GM12878 (cell line): ENCODE measurements at regions not wholly inside any gene's neighbourhood (a gene's known extent, or its start where the extent isn't known, plus 50 kb on each side); places are given as distances from the start of the nearest gene placed in this dataset.

ENCODE experiments used
- ESRRA ChIP-seq: IDR thresholded peaks from 2 replicates; pipeline ENCODE4 v1.6.1; 2012; ENCODE audit warnings: mild to moderate bottlenecking, low read length, improper control_type of control experiment
- NRF1 ChIP-seq: conservative IDR thresholded peaks from 2 replicates; pipeline ENCODE4 v1.6.1; 2011; ENCODE audit warnings: mild to moderate bottlenecking, low read depth, low read length, improper control_type of control experiment
- PRDM15 ChIP-seq: fragments of 450-650 bp; formaldehyde crosslinking; IDR thresholded peaks from 2 replicates; pipeline ENCODE4 v1.4.0; 2020; ENCODE audit warnings: mild to moderate bottlenecking, moderate library complexity
- SIN3A ChIP-seq: IDR thresholded peaks from 2 replicates; pipeline ENCODE4 v1.6.1; 2012; ENCODE audit warnings: low read depth, low read length, improper control_type of control experiment
- SMC3 ChIP-seq: IDR thresholded peaks from 2 replicates; pipeline ENCODE4 v1.6.1; 2011; ENCODE audit warnings: low read length, improper control_type of control experiment, borderline replicate concordance
- TF ChIP-seq, protein P1 (sequence below): fragments of 450-650 bp; IDR thresholded peaks from 2 replicates; pipeline ENCODE4 v1.6.1; 2017; ENCODE audit warnings: mild to moderate bottlenecking, low read depth, inconsistent platforms; ENCODE audit not compliant: poor library complexity, severe bottlenecking
- TF ChIP-seq, protein P2 (sequence below): IDR thresholded peaks from 2 replicates; pipeline ENCODE4 v1.6.1; 2011; ENCODE audit warnings: low read depth, mild to moderate bottlenecking, low read length, moderate library complexity, borderline replicate concordance; ENCODE audit errors: extremely low read depth
- TF ChIP-seq, protein P3 (sequence below): fragments of 450-650 bp; formaldehyde crosslinking; IDR thresholded peaks from 2 replicates; pipeline ENCODE4 v1.4.0; 2022; ENCODE audit warnings: mild to moderate bottlenecking, moderate library complexity
- TF ChIP-seq, protein P4 (sequence below): IDR thresholded peaks from 2 replicates; pipeline ENCODE4 v1.6.1; 2012; ENCODE audit warnings: low read depth, low read length, improper control_type of control experiment
- TF ChIP-seq, protein P5 (sequence below), 3 experiments: IDR thresholded peaks in 2 of 3; conservative IDR thresholded peaks in 1 of 3; 2 replicates each; pipeline ENCODE4 v1.5.1; 2011; ENCODE audit warnings: low read depth in 3 of 3, low read length in 3 of 3, mild to moderate bottlenecking in 3 of 3, control low read depth in 2 of 3, moderate library complexity in 2 of 3, inconsistent platforms in 1 of 3, mixed read lengths in 1 of 3; ENCODE audit not compliant: control insufficient read depth in 2 of 3, insufficient read depth in 1 of 3; ENCODE audit errors: extremely low read depth in 1 of 3

- TF ChIP-seq, protein P1, sequence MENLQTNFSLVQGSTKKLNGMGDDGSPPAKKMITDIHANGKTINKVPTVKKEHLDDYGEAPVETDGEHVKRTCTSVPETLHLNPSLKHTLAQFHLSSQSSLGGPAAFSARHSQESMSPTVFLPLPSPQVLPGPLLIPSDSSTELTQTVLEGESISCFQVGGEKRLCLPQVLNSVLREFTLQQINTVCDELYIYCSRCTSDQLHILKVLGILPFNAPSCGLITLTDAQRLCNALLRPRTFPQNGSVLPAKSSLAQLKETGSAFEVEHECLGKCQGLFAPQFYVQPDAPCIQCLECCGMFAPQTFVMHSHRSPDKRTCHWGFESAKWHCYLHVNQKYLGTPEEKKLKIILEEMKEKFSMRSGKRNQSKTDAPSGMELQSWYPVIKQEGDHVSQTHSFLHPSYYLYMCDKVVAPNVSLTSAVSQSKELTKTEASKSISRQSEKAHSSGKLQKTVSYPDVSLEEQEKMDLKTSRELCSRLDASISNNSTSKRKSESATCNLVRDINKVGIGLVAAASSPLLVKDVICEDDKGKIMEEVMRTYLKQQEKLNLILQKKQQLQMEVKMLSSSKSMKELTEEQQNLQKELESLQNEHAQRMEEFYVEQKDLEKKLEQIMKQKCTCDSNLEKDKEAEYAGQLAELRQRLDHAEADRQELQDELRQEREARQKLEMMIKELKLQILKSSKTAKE: no peak
- TF ChIP-seq, protein P2, sequence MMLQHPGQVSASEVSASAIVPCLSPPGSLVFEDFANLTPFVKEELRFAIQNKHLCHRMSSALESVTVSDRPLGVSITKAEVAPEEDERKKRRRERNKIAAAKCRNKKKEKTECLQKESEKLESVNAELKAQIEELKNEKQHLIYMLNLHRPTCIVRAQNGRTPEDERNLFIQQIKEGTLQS: no peak
- TF ChIP-seq, protein P3, sequence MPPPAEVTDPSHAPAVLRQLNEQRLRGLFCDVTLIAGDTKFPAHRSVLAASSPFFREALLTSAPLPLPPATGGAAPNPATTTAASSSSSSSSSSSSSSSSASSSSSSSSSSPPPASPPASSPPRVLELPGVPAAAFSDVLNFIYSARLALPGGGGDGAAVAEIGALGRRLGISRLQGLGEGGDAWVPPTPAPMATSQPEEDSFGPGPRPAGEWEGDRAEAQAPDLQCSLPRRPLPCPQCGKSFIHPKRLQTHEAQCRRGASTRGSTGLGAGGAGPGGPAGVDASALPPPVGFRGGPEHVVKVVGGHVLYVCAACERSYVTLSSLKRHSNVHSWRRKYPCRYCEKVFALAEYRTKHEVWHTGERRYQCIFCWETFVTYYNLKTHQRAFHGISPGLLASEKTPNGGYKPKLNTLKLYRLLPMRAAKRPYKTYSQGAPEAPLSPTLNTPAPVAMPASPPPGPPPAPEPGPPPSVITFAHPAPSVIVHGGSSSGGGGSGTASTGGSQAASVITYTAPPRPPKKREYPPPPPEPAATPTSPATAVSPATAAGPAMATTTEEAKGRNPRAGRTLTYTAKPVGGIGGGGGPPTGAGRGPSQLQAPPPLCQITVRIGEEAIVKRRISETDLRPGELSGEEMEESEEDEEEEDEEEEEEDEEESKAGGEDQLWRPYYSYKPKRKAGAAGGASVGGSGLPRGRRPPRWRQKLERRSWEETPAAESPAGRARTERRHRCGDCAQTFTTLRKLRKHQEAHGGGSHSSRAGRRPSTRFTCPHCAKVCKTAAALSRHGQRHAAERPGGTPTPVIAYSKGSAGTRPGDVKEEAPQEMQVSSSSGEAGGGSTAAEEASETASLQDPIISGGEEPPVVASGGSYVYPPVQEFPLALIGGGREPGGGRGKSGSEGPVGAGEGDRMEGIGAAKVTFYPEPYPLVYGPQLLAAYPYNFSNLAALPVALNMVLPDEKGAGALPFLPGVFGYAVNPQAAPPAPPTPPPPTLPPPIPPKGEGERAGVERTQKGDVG (CRISPR knock-in tag): no peak
- TF ChIP-seq PRDM15 (no peak), ESRRA (no peak), NRF1 (no peak), SMC3 (no peak), SIN3A (no peak)
- TF ChIP-seq, protein P4, sequence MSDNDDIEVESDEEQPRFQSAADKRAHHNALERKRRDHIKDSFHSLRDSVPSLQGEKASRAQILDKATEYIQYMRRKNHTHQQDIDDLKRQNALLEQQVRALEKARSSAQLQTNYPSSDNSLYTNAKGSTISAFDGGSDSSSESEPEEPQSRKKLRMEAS: no peak
- TF ChIP-seq, protein P5, sequence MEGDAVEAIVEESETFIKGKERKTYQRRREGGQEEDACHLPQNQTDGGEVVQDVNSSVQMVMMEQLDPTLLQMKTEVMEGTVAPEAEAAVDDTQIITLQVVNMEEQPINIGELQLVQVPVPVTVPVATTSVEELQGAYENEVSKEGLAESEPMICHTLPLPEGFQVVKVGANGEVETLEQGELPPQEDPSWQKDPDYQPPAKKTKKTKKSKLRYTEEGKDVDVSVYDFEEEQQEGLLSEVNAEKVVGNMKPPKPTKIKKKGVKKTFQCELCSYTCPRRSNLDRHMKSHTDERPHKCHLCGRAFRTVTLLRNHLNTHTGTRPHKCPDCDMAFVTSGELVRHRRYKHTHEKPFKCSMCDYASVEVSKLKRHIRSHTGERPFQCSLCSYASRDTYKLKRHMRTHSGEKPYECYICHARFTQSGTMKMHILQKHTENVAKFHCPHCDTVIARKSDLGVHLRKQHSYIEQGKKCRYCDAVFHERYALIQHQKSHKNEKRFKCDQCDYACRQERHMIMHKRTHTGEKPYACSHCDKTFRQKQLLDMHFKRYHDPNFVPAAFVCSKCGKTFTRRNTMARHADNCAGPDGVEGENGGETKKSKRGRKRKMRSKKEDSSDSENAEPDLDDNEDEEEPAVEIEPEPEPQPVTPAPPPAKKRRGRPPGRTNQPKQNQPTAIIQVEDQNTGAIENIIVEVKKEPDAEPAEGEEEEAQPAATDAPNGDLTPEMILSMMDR (IDR thresholded peaks at IDR 0.05 in 2 of 3, conservative IDR thresholded peaks at IDR 0.05 in 1 of 3; ENCODE audit: control insufficient read depth in 2 of 3, extremely low read depth in 1 of 3, insufficient read depth in 1 of 3, low read depth in 3 of 3, low read length in 3 of 3): no peak
Observed at GRCh38 chr7:25906003-25906402, 246.0 kb upstream of the NFE2L3 start.
